UCSD-AML1 (cell line): ENCODE measurements at regions not wholly inside any gene's neighbourhood (a gene's known extent, or its start where the extent isn't known, plus 50 kb on each side); places are given as distances from the start of the nearest gene placed in this dataset.

Experiments used
- DNase-seq: peaks from one replicate; lab custom pipeline; 2025; ENCODE audit not compliant: unreplicated experiment; lab: John Stamatoyannopoulos, UW

GRCh38 chr5:153439130-153439529, 51.3 kb upstream of the GRIA1 start:
- no peak for DNase-seq
